ENCODE measurements at regions not wholly inside any gene's neighbourhood (a gene's known extent, or its start where the extent isn't known, plus 50 kb on each side); places are given as distances from the start of the nearest gene placed in this dataset.

DNA sequence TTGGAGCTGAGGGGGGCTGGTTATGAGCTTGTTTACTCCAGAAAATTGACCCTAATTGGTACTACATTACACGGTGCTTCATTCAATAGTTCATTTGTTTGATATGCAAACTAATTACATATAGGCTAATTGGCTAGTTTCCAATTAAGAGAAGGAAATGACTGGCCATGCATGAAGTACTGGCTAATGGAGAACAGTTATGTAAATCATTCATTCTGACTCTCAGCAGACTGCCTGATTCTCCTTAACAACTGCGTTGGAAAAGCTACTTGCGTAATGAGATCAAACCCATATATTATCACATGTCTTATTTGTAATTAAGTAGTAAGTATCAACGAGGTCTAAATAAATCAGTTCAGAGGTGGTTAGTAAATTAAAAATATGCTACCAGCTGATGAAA is 81.8 kb upstream of the CTTNBP2 start:
- no peak for DNase-seq
- intact Hi-C loops (cut with micrococcal nuclease; ENCODE audit: unreplicated experiment): no loop called here
- BruUV-seq (replicated peaks): no TSS peak

DNA sequence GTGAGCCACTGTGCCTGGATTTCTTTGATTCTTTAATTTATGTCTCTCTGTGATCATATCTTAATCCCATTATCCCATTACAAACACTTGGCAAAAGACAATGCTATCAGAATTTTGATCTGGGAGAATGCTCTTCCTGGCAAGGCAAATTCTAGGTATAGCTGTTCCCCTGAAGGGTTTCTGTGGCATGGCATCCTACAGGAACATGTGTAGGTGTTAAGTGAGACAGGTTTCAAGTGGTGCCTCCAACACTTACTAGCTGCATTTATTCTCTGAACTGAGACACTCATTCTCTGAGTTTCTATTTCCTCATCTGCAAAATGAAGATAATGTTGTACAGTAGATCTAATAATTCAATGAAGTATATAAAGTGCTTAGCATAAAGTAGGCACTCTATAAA is 87.1 kb upstream of the CTTNBP2 start:
- Histone ChIP-seq H3K9me3 (ENCODE audit: insufficient read depth, low read depth) (no peaks in the 10 kb centered on the region), H4K20me1 (ENCODE audit: insufficient read depth) (no peaks in the 10 kb centered on the region), H3K4me1 (replicated peaks; ENCODE audit: insufficient read depth) (no peaks in the 10 kb centered on the region), H3K4me3 (no peak overlapping the region), H3F3A (ENCODE audit: insufficient read depth, low read depth) (no peaks in the 10 kb centered on the region), H3K79me2 (ENCODE audit: low read depth) (no peaks in the 10 kb centered on the region), H3K27ac (no peak overlapping the region), H3K4me2 (no peak overlapping the region), H2AFZ (no peak overlapping the region), H3K9me2 (ENCODE audit: insufficient read depth) (no peaks in the 10 kb centered on the region), H3K36me3 (ENCODE audit: low read depth) (no peaks in the 10 kb centered on the region), H3K27me3 (ENCODE audit: insufficient read depth, low read depth) (no peaks in the 10 kb centered on the region)
- ChIA-PET CTCF (no interaction called here), POLR2A (ENCODE audit: unreplicated experiment) (no interaction called here)
- no TSS peak for BruUV-seq (replicated peaks)
- TF ChIP-seq CTCF (conservative IDR thresholded peaks at IDR 0.05): no peak
- TF ChIP-seq EZH2 (IDR thresholded peaks at IDR 0.05; ENCODE audit: low read depth): no peak
- intact Hi-C loops (cut with micrococcal nuclease; ENCODE audit: unreplicated experiment): no loop called here
- no peak for DNase-seq

More for the DNA sequence above, 81.8 kb upstream of the CTTNBP2 start:
- H2AFZ ChIP-seq: no peak overlapping the region
- H3K9me3 ChIP-seq (ENCODE audit: insufficient read depth, low read depth): no peaks in the 10 kb centered on the region
- H4K20me1 ChIP-seq (ENCODE audit: insufficient read depth): no peaks in the 10 kb centered on the region
- no peak overlapping the region for H3K4me2 ChIP-seq
- no peaks in the 10 kb centered on the region for H3K36me3 ChIP-seq (ENCODE audit: low read depth)
- H3K4me1 ChIP-seq (replicated peaks; ENCODE audit: insufficient read depth): 0 out of 2 replicates have a peak, but pooled peaks cover 7% of the 10 kb centered on the region
- no peak overlapping the region for H3K4me3 ChIP-seq
- H3K27me3 ChIP-seq (ENCODE audit: insufficient read depth, low read depth): no peaks in the 10 kb centered on the region
- no peak overlapping the region for H3K27ac ChIP-seq
- ChIA-PET CTCF (no interaction called here), POLR2A (ENCODE audit: unreplicated experiment) (no interaction called here)
- TF ChIP-seq CTCF (conservative IDR thresholded peaks at IDR 0.05) (no peak), EZH2 (IDR thresholded peaks at IDR 0.05; ENCODE audit: low read depth) (no peak)
- no peaks in the 10 kb centered on the region for H3K79me2 ChIP-seq (ENCODE audit: low read depth)
- peaks cover 5% of the 10 kb centered on the region; the same call in 1 of the 2 replicates for H3K9me2 ChIP-seq (ENCODE audit: insufficient read depth)
- H3F3A ChIP-seq (ENCODE audit: insufficient read depth, low read depth): no peaks in the 10 kb centered on the region

DNA sequence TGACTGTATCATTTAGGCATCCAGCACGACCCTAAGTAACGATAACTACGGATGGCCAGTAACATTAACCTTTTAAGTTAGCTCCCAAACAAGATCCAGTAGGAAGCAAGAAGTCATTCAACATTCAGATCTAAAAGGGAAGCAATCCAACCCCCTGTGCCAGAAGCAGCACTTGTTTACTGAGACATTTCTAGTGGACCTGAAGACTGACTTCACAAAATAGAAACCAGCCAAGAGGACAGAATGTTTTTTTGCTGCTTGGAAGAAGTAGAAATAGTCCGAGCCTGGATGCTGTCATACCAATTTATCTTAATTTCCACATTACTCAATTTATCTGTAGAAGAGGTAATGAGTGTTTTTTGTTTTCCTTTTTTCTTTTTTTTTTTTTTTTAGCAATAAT is 88.0 kb upstream of the CTTNBP2 start:
- ChIA-PET CTCF (no interaction called here), POLR2A (ENCODE audit: unreplicated experiment) (no interaction called here)
- no peak overlapping the region for H3K27ac ChIP-seq
- no peaks in the 10 kb centered on the region for H3K4me1 ChIP-seq (replicated peaks; ENCODE audit: insufficient read depth)
- no TSS peak for BruUV-seq (replicated peaks)
- intact Hi-C loops (cut with micrococcal nuclease; ENCODE audit: unreplicated experiment): no loop called here
- H3K9me3 ChIP-seq (ENCODE audit: insufficient read depth, low read depth): no peaks in the 10 kb centered on the region
- H3K36me3 ChIP-seq (ENCODE audit: low read depth): no peaks in the 10 kb centered on the region
- no peak overlapping the region for H2AFZ ChIP-seq
- no peaks in the 10 kb centered on the region for H3K27me3 ChIP-seq (ENCODE audit: insufficient read depth, low read depth)
- no peaks in the 10 kb centered on the region for H3K79me2 ChIP-seq (ENCODE audit: low read depth)
- no peak for DNase-seq
- H3K4me3 ChIP-seq: no peak overlapping the region
- no peaks in the 10 kb centered on the region for H3F3A ChIP-seq (ENCODE audit: insufficient read depth, low read depth)
- H3K4me2 ChIP-seq: no peak overlapping the region
- H4K20me1 ChIP-seq (ENCODE audit: insufficient read depth): no peaks in the 10 kb centered on the region
- no peaks in the 10 kb centered on the region for H3K9me2 ChIP-seq (ENCODE audit: insufficient read depth)
- TF ChIP-seq CTCF (conservative IDR thresholded peaks at IDR 0.05): no peak
- no peak for TF ChIP-seq EZH2 (IDR thresholded peaks at IDR 0.05; ENCODE audit: low read depth)
